HG03159 (cell line): ENCODE measurements at regions not wholly inside any gene's neighbourhood (a gene's known extent, or its start where the extent isn't known, plus 50 kb on each side); places are given as distances from the start of the nearest gene placed in this dataset.

ENCODE experiments used
- ATAC-seq: cut with Tn5 transposase; IDR thresholded peaks from one replicate; pipeline ENCODE4 v1.9.1; 2021; ENCODE audit warnings: mild to moderate bottlenecking, moderate library complexity; ENCODE audit not compliant: unreplicated experiment

GRCh38 chr2:150569761-150570160 lies 82.3 kb upstream of the RND3 start:
- no peak for ATAC-seq

GRCh38 chr2:150567771-150568301 lies 80.4 kb upstream of the RND3 start:
- ATAC-seq: no peak

GRCh38 chr2:150566289-150566688 lies 78.8 kb upstream of the RND3 start:
- ATAC-seq: no peak

- no peak for ATAC-seq
Observed at GRCh38 chr2:150561076-150561475, 73.6 kb upstream of the RND3 start.

GRCh38 chr2:150557020-150557600 lies 69.6 kb upstream of the RND3 start:
- no peak for ATAC-seq

- no peak for ATAC-seq
Observed at GRCh38 chr2:150555611-150556356, 68.3 kb upstream of the RND3 start.

- no peak for ATAC-seq
Observed at GRCh38 chr2:150554046-150554445, 66.6 kb upstream of the RND3 start.

- ATAC-seq: no peak
Observed at GRCh38 chr2:150552041-150552820, 64.8 kb upstream of the RND3 start.

GRCh38 chr2:150549381-150549780 lies 61.9 kb upstream of the RND3 start:
- no peak for ATAC-seq

GRCh38 chr2:150548527-150548926 lies 61.1 kb upstream of the RND3 start:
- peak; percentile 77 for ATAC-seq

GRCh38 chr2:150545916-150546315 lies 58.4 kb upstream of the RND3 start:
- no peak for ATAC-seq

GRCh38 chr2:150544731-150545130 lies 57.3 kb upstream of the RND3 start:
- no peak for ATAC-seq

GRCh38 chr2:150542692-150543091 lies 55.2 kb upstream of the RND3 start:
- no peak for ATAC-seq

GRCh38 chr2:150542172-150542571 lies 54.7 kb upstream of the RND3 start:
- no peak for ATAC-seq

GRCh38 chr2:150538651-150539201 lies 51.3 kb upstream of the RND3 start:
- ATAC-seq: no peak
